ENCODE measurements at regions not wholly inside any gene's neighbourhood (a gene's known extent, or its start where the extent isn't known, plus 50 kb on each side); places are given as distances from the start of the nearest gene placed in this dataset.

DNA sequence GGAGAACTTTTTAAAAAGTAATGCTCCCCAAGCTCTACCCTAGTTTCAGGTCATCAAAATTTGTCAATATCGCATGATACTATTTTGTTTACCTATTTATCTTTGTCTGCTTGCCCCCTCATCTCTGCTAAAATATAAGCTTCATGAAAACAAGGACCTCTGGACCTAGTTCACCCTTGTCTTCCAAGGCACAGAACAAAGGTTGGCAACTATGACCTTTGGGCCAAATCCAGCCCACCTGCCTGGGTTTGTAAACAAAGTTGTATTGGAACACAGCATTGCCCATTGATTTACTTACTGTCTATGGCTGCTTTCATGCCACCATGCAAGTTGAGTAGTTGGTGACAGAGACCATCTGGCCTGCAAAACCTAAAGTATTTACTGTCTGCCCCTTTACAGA is 462.2 kb upstream of the SUCLG2 start:
- Histone ChIP-seq H3K27ac (no peak overlapping the region), H3K27me3 (no peaks in the 10 kb centered on the region), H3K36me3 (peaks cover 0 to 2% of the 10 kb centered on the region in 2 donors), H3K4me3 (no peak overlapping the region), H3K4me1 (no peaks in the 10 kb centered on the region), H3K9me3 (no peaks in the 10 kb centered on the region)
- intact Hi-C loops (cut with DNase I; ENCODE audit: low total_unique reads), result no loop called here
- TF ChIP-seq, protein P1, sequence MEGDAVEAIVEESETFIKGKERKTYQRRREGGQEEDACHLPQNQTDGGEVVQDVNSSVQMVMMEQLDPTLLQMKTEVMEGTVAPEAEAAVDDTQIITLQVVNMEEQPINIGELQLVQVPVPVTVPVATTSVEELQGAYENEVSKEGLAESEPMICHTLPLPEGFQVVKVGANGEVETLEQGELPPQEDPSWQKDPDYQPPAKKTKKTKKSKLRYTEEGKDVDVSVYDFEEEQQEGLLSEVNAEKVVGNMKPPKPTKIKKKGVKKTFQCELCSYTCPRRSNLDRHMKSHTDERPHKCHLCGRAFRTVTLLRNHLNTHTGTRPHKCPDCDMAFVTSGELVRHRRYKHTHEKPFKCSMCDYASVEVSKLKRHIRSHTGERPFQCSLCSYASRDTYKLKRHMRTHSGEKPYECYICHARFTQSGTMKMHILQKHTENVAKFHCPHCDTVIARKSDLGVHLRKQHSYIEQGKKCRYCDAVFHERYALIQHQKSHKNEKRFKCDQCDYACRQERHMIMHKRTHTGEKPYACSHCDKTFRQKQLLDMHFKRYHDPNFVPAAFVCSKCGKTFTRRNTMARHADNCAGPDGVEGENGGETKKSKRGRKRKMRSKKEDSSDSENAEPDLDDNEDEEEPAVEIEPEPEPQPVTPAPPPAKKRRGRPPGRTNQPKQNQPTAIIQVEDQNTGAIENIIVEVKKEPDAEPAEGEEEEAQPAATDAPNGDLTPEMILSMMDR (IDR thresholded peaks at IDR 0.05), result no peak
- no peak for TF ChIP-seq POLR2A (IDR thresholded peaks at IDR 0.05)
- no peak for DNase-seq

DNA sequence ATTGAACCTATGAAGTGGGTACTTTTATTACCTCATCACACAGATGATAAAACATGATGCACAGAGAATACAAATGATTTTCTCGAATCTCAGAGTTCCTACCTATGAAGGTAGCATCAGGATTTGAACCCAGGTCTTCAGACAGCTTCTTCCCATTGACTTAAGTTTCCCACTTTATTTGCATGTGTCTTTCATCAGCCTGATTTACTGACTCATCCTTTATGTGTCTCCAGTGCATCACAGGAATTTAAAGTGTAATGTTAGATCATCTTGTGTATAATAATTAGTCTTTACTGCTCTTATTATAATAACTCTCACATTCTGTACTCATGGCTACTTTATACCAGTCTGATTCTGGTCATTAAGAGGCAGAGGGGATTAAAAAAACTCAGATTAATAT is 449.4 kb upstream of the SUCLG2 start:
- DNase-seq, result no peak
- H3K36me3 ChIP-seq, result no peaks in the 10 kb centered on the region
- TF ChIP-seq, protein P1 (IDR thresholded peaks at IDR 0.05), result no peak
- no peak for TF ChIP-seq POLR2A (IDR thresholded peaks at IDR 0.05)
- no peak overlapping the region for H3K4me3 ChIP-seq
- no peaks in the 10 kb centered on the region for H3K27me3 ChIP-seq
- no peaks in the 10 kb centered on the region for H3K4me1 ChIP-seq
- intact Hi-C loops (cut with DNase I; ENCODE audit: low total_unique reads), result no loop called here
- no peaks in the 10 kb centered on the region for H3K9me3 ChIP-seq
- H3K27ac ChIP-seq, result no peak overlapping the region

GRCh38 chr3:68090571-68090970 is 436.2 kb upstream of the SUCLG2 start:
- no peak for DNase-seq
- no peaks in the 10 kb centered on the region for H3K27me3 ChIP-seq
- H3K36me3 ChIP-seq, result no peaks in the 10 kb centered on the region
- H3K9me3 ChIP-seq, result no peaks in the 10 kb centered on the region
- no peak for TF ChIP-seq POLR2A (IDR thresholded peaks at IDR 0.05)
- TF ChIP-seq, protein P1 (IDR thresholded peaks at IDR 0.05), result no peak
- no peak overlapping the region for H3K27ac ChIP-seq
- no peak overlapping the region for H3K4me3 ChIP-seq
- intact Hi-C loops (cut with DNase I; ENCODE audit: low total_unique reads), result no loop called here
- H3K4me1 ChIP-seq, result no peaks in the 10 kb centered on the region

DNA sequence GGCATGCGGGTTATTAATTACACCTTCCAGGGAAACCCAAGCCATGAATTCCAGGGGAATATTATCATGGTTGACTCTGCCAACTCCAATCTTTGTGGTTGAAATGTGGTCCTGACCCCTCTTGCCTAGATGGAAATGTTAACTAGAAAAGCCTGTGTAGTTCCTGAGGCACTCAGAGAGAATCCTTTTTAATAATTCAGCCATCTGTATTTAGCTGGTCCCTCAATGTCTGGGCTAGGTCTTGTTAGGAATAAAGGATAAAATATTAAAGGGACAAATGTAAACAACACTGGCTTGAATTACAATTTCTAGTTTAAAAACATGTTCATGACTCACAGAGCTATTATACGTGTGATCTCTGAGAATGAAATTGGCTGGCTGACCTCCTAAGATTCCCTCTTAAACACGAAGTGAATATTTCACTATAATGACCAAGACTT is 435.2 kb upstream of the SUCLG2 start:
- Histone ChIP-seq H3K9me3 (no peaks in the 10 kb centered on the region), H3K27ac (no peak overlapping the region), H3K4me1 (no peaks in the 10 kb centered on the region), H3K4me3 (no peak overlapping the region), H3K27me3 (no peaks in the 10 kb centered on the region), H3K36me3 (no peaks in the 10 kb centered on the region)
- intact Hi-C loops (cut with DNase I; ENCODE audit: low total_unique reads), result no loop called here
- no peak for TF ChIP-seq POLR2A (IDR thresholded peaks at IDR 0.05)
- TF ChIP-seq, protein P1 (IDR thresholded peaks at IDR 0.05), result no peak
- no peak for DNase-seq

DNA sequence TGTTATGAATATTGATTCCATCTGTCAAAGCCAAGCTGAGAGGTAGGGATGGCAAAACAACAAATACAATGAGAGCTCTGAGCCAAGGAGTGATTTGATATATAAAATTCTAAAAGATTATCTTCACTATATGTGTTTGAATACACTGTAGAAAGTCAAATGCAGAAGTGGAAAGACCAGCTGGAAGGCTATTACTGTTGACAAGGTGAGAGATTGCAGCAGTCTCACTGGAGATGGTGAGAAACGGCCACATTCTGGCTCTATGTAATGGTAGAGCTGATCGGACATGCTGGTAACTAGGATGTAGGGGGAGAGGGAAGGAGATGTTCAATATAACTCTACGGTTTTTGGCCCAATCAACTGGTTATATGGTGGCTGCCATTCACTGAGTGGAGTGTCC is 434.2 kb upstream of the SUCLG2 start:
- Histone ChIP-seq H3K4me1 (no peaks in the 10 kb centered on the region), H3K27me3 (no peaks in the 10 kb centered on the region), H3K36me3 (no peaks in the 10 kb centered on the region), H3K27ac (no peak overlapping the region), H3K9me3 (no peaks in the 10 kb centered on the region), H3K4me3 (no peak overlapping the region)
- intact Hi-C loops (cut with DNase I; ENCODE audit: low total_unique reads), result no loop called here
- TF ChIP-seq, protein P1 (IDR thresholded peaks at IDR 0.05), result no peak
- TF ChIP-seq POLR2A (IDR thresholded peaks at IDR 0.05), result no peak
- DNase-seq, result no peak
